IMR-90 (cell line): ENCODE measurements at regions not wholly inside any gene's neighbourhood (a gene's known extent, or its start where the extent isn't known, plus 50 kb on each side); places are given as distances from the start of the nearest gene placed in this dataset.

Experiments used
- ATAC-seq: fragments of 200-7000 bp; cut with Tn5 transposase; 2 replicates; pipeline ENCODE4 v1.9.1; 2020; ENCODE audit warnings: low read depth, mild to moderate bottlenecking, moderate library complexity
- BruUV-seq: library from RNA; stranded (reverse); fragments of 400-500 nt; replicated peaks from 2 replicates; lab custom pipeline; 2021; lab: Mats Ljungman, UMichigan
- CTCF ChIA-PET: fragments of 300-600 bp; formaldehyde crosslinking; extraction: SDS; loops from one replicate; lab custom pipeline; 2021; ENCODE audit warnings: antibody characterized with exemption; lab: Yijun Ruan, JAX
- POLR2A ChIA-PET: fragments of 300-600 bp; sonication (Branson Sonifier 250); formaldehyde crosslinking; loops from one replicate; lab custom pipeline; 2022; ENCODE audit warnings: antibody characterized with exemption; ENCODE audit not compliant: unreplicated experiment; lab: Charles Lee
- DNase-seq: peaks from one replicate; pipeline ENCODE4 v3.0.0; 2013
- H2AFZ ChIP-seq: replicated peaks from 2 replicates; pipeline ENCODE3; 2013; ENCODE audit warnings: low read length, mild to moderate bottlenecking; ENCODE audit not compliant: poor library complexity
- H2AK5ac ChIP-seq: 2 replicates; pipeline ENCODE4 v1.6.1; 2013; ENCODE audit warnings: low read depth, low read length, inconsistent platforms
- H2AK9ac ChIP-seq: replicated peaks from 2 replicates; pipeline ENCODE3; 2013; ENCODE audit warnings: mild to moderate bottlenecking, low read depth, low read length, moderate library complexity; ENCODE audit not compliant: poor library complexity
- H2BK120ac ChIP-seq: 2 replicates; pipeline ENCODE4 v1.6.1; 2013; ENCODE audit warnings: low read depth, low read length, inconsistent platforms
- H2BK15ac ChIP-seq: 3 replicates; pipeline ENCODE4 v1.6.1; 2013; ENCODE audit warnings: low read depth, low read length, inconsistent platforms
- H2BK20ac ChIP-seq: 2 replicates; pipeline ENCODE4 v1.6.1; 2013; ENCODE audit warnings: low read depth, mild to moderate bottlenecking, inconsistent platforms, low read length, moderate library complexity
- H2BK5ac ChIP-seq: 2 replicates; pipeline ENCODE4 v1.6.1; 2013; ENCODE audit warnings: mild to moderate bottlenecking, low read depth, low read length, inconsistent platforms; ENCODE audit not compliant: poor library complexity, severe bottlenecking
- H3K14ac ChIP-seq: replicated peaks from 2 replicates; pipeline ENCODE4 v1.6.1; 2013; ENCODE audit warnings: low read depth, low read length, inconsistent platforms
- H3K18ac ChIP-seq: 2 replicates; pipeline ENCODE4 v1.6.1; 2013; ENCODE audit warnings: low read depth, low read length, control low read depth
- H3K23ac ChIP-seq: 2 replicates; pipeline ENCODE4 v1.6.1; 2013; ENCODE audit warnings: low read depth, low read length, inconsistent platforms
- H3K27ac ChIP-seq: 2 replicates; pipeline ENCODE4 v1.5.1; 2013; ENCODE audit warnings: mild to moderate bottlenecking, control low read depth, low read length; ENCODE audit not compliant: insufficient read depth
- H3K27me3 ChIP-seq: 2 replicates; pipeline ENCODE4 v1.6.1; 2013; ENCODE audit warnings: low read length; ENCODE audit not compliant: control insufficient read depth, insufficient read depth
- H3K36me3 ChIP-seq: 2 replicates; pipeline ENCODE4 v1.6.1; 2013; ENCODE audit warnings: low read length, mixed read lengths; ENCODE audit not compliant: control insufficient read depth, insufficient read depth
- H3K4ac ChIP-seq: 2 replicates; pipeline ENCODE4 v1.6.1; 2013; ENCODE audit warnings: low read depth, low read length, inconsistent platforms
- H3K4me1 ChIP-seq: 2 replicates; pipeline ENCODE4 v1.6.1; 2013; ENCODE audit warnings: low read length, mixed read lengths; ENCODE audit not compliant: control insufficient read depth, insufficient read depth
- H3K4me2 ChIP-seq: 2 replicates; pipeline ENCODE4 v1.6.1; 2013; ENCODE audit warnings: low read depth, mild to moderate bottlenecking, control low read depth, low read length, moderate library complexity
- H3K4me3 ChIP-seq: 2 replicates; pipeline ENCODE4 v1.5.1; 2013; ENCODE audit warnings: low read depth, mild to moderate bottlenecking, control low read depth, low read length, moderate library complexity; ENCODE audit not compliant: insufficient read depth
- H3K56ac ChIP-seq: 2 replicates; pipeline ENCODE4 v1.6.1; 2013; ENCODE audit warnings: low read length, inconsistent platforms; ENCODE audit not compliant: insufficient read depth; ENCODE audit errors: extremely low read depth
- H3K79me1 ChIP-seq, 2 experiments: 2 replicates each; pipeline ENCODE4 v1.6.1; 2013; ENCODE audit warnings: low read length in 2 of 2, inconsistent platforms in 1 of 2, low read depth in 1 of 2
- H3K9ac ChIP-seq: 2 replicates; pipeline ENCODE4 v1.6.1; 2013; ENCODE audit warnings: low read depth, low read length, control low read depth
- H3K9me1 ChIP-seq: 2 replicates; pipeline ENCODE4 v1.6.1; 2013; ENCODE audit warnings: low read length, inconsistent platforms; ENCODE audit not compliant: insufficient read depth
- H3K9me3 ChIP-seq: 2 replicates; pipeline ENCODE4 v1.6.1; 2013; ENCODE audit warnings: low read length; ENCODE audit not compliant: control insufficient read depth, insufficient read depth
- H4K20me1 ChIP-seq: 2 replicates; pipeline ENCODE4 v1.6.1; 2013; ENCODE audit warnings: low read length, inconsistent platforms; ENCODE audit not compliant: insufficient read depth
- H4K5ac ChIP-seq: 2 replicates; pipeline ENCODE4 v1.6.1; 2013; ENCODE audit warnings: mild to moderate bottlenecking, low read depth, low read length, control low read depth
- H4K8ac ChIP-seq, 2 experiments: 2 replicates each; pipeline ENCODE4 v1.6.1; 2013; ENCODE audit warnings: low read depth in 2 of 2, low read length in 2 of 2, control low read depth in 1 of 2, inconsistent platforms in 1 of 2
- H4K91ac ChIP-seq: 2 replicates; pipeline ENCODE4 v1.6.1; 2013; ENCODE audit warnings: low read depth, low read length, inconsistent platforms; ENCODE audit not compliant: insufficient read depth
- CHD1 ChIP-seq: IDR thresholded peaks from 2 replicates; pipeline ENCODE4 v1.6.1; 2012; ENCODE audit warnings: low read depth, low read length, improper control_type of control experiment
- MXI1 ChIP-seq: IDR thresholded peaks from 2 replicates; pipeline ENCODE4 v1.6.1; 2012; ENCODE audit warnings: low read depth, mild to moderate bottlenecking, low read length, moderate library complexity, borderline replicate concordance
- RCOR1 ChIP-seq: IDR thresholded peaks from 2 replicates; pipeline ENCODE4 v1.6.1; 2012; ENCODE audit warnings: mild to moderate bottlenecking, low read length, improper control_type of control experiment; ENCODE audit not compliant: insufficient replicate concordance
- WGBS, 2 experiments: methylation state at CpG; one replicate each; pipeline versions ENCODE4 v1.1.5 to v1.1.7; 2013; ENCODE audit warnings: missing lambda C conversion rate in 2 of 2; ENCODE audit not compliant: insufficient read length in 1 of 2; ENCODE audit errors: extremely low coverage in 2 of 2; 5-methylcytosine and 5-hydroxymethylcytosine counted together
- dilution Hi-C: fragments of 300-500 bp; cut with HindIII; formaldehyde crosslinking; loops from one replicate; pipeline ENCODE4 v1.14.3; 2018; ENCODE audit warnings: low sequenced_read_pairs; ENCODE audit not compliant: unreplicated experiment
- in situ Hi-C: fragments of 300-500 bp; cut with MboI; formaldehyde crosslinking; loops from 3 replicates; pipeline ENCODE4 v1.14.3; 2019; ENCODE audit warnings: low sequenced_read_pairs, inconsistent platforms, mixed read lengths
- intact Hi-C: fragments of 100-400 bp; cut with micrococcal nuclease; formaldehyde crosslinking; loops from 2 replicates; pipeline ENCODE4 v1.10.0; 2022

- Histone ChIP-seq H3K27ac (no peak overlapping the region), H4K91ac (no peak overlapping the region), H3K18ac (no peak overlapping the region), H3K36me3 (no peaks in the 10 kb centered on the region), H2AFZ (no peak overlapping the region), H3K4me3 (no peak overlapping the region), H4K5ac (no peak overlapping the region), H2AK5ac (no peak overlapping the region), H3K56ac (no peak overlapping the region), H3K9ac (no peak overlapping the region), H3K27me3 (no peaks in the 10 kb centered on the region), H2BK5ac (no peak overlapping the region), H3K79me1 (no peaks in the 10 kb centered on the region), H3K23ac (no peak overlapping the region), H3K14ac (no peak overlapping the region), H2BK15ac (no peak overlapping the region), H3K9me1 (no peaks in the 10 kb centered on the region), H2BK120ac (no peak overlapping the region), H2AK9ac (no peak overlapping the region), H4K8ac (no peak overlapping the region), H3K4me2 (no peak overlapping the region), H3K4me1 (no peaks in the 10 kb centered on the region), H3K9me3 (no peaks in the 10 kb centered on the region), H4K20me1 (no peaks in the 10 kb centered on the region), H3K4ac (no peak overlapping the region), H2BK20ac (no peak overlapping the region)
- WGBS, 2 experiments = no CpG with 5 or more reads among the region's 7 CpGs
- BruUV-seq = no TSS peak
- ChIA-PET CTCF (no interaction called here), POLR2A (no interaction called here)
- no peak for TF ChIP-seq RCOR1
- TF ChIP-seq MXI1 = no peak
- no peak for TF ChIP-seq CHD1
- DNase-seq = no peak
- in situ Hi-C loops (no loop called here), intact Hi-C loops (no loop called here), dilution Hi-C loops (no loop called here)
- ATAC-seq = no peak
These were observed 146.2 kb downstream of the AACS start for GRCh38 chr12:125211464-125211863.
